ENCODE measurements at regions not wholly inside any gene's neighbourhood (a gene's known extent, or its start where the extent isn't known, plus 50 kb on each side); places are given as distances from the start of the nearest gene placed in this dataset.
"Not testable (repeated sequence)": the region's sequence is repeated elsewhere in the genome, so short reads cannot be mapped to it uniquely, and the experiment has no call there.

GRCh38 chr4:111337186-111337876, 714.5 kb upstream of the PITX2 start:
- TF ChIP-seq, protein P1, sequence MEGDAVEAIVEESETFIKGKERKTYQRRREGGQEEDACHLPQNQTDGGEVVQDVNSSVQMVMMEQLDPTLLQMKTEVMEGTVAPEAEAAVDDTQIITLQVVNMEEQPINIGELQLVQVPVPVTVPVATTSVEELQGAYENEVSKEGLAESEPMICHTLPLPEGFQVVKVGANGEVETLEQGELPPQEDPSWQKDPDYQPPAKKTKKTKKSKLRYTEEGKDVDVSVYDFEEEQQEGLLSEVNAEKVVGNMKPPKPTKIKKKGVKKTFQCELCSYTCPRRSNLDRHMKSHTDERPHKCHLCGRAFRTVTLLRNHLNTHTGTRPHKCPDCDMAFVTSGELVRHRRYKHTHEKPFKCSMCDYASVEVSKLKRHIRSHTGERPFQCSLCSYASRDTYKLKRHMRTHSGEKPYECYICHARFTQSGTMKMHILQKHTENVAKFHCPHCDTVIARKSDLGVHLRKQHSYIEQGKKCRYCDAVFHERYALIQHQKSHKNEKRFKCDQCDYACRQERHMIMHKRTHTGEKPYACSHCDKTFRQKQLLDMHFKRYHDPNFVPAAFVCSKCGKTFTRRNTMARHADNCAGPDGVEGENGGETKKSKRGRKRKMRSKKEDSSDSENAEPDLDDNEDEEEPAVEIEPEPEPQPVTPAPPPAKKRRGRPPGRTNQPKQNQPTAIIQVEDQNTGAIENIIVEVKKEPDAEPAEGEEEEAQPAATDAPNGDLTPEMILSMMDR (IDR thresholded peaks at IDR 0.05): not testable (repeated sequence)
- not testable (repeated sequence) for TF ChIP-seq POLR2A (IDR thresholded peaks at IDR 0.05)

Data from right lobe of liver (tissue), 4 donors.